Caco-2 (cell line): ENCODE measurements at regions not wholly inside any gene's neighbourhood (a gene's known extent, or its start where the extent isn't known, plus 50 kb on each side); places are given as distances from the start of the nearest gene placed in this dataset.

ENCODE experiments used
- BruUV-seq: library from RNA; stranded (reverse); fragments of 400-500 nt; replicated peaks from 2 replicates; lab custom pipeline; 2021; lab: Mats Ljungman, UMichigan
- CTCF ChIA-PET: fragments of 300-600 bp; sonication (Branson Sonifier 250); formaldehyde crosslinking; loops from one replicate; lab custom pipeline; 2022; ENCODE audit warnings: antibody characterized with exemption; lab: Charles Lee
- POLR2A ChIA-PET: fragments of 300-600 bp; sonication (Branson Sonifier 250); formaldehyde crosslinking; loops from one replicate; lab custom pipeline; 2022; ENCODE audit warnings: antibody characterized with exemption; lab: Charles Lee
- DNase-seq, 2 experiments: peaks; one replicate each; pipeline versions ENCODE4 v3.0.0 to v3.0.0-alpha.2; 2020 to 2022
- H3K27me3 ChIP-seq: replicated peaks from 2 replicates; pipeline ENCODE4 v1.6.0; 2011; ENCODE audit warnings: low read length; ENCODE audit not compliant: control insufficient read depth, insufficient read depth
- H3K36me3 ChIP-seq: 2 replicates; pipeline ENCODE4 v1.5.1; 2011; ENCODE audit warnings: low read length; ENCODE audit not compliant: control insufficient read depth, insufficient read depth
- H3K4me1 ChIP-seq: fragments of 250-450 bp; sonication (Bioruptor Pico); 2 replicates; pipeline ENCODE4 v1.5.1; 2020; ENCODE audit warnings: mild to moderate bottlenecking
- H3K4me3 ChIP-seq: 2 replicates; pipeline ENCODE4 v1.5.1; 2011; ENCODE audit warnings: low read depth, mild to moderate bottlenecking, control low read depth, low read length
- H3K9me3 ChIP-seq: fragments of 250-450 bp; sonication (Bioruptor Pico); 2 replicates; pipeline ENCODE4 v1.5.1; 2020; ENCODE audit warnings: mild to moderate bottlenecking, moderate library complexity
- H3K27ac Mint-ChIP-seq: one replicate; pipeline ENCODE4 v1.8.0; 2022; ENCODE audit warnings: mixed read lengths; ENCODE audit not compliant: unreplicated experiment
- H3K27me3 Mint-ChIP-seq: one replicate; pipeline ENCODE4 v1.8.0; 2022; ENCODE audit warnings: mixed read lengths; ENCODE audit not compliant: insufficient read depth, unreplicated experiment
- H3K36me3 Mint-ChIP-seq: one replicate; pipeline ENCODE4 v1.8.0; 2022; ENCODE audit warnings: mild to moderate bottlenecking, mixed read lengths; ENCODE audit not compliant: insufficient read depth, unreplicated experiment
- H3K4me1 Mint-ChIP-seq: one replicate; pipeline ENCODE4 v1.8.0; 2022; ENCODE audit warnings: low read depth, mixed read lengths; ENCODE audit not compliant: unreplicated experiment
- H3K4me3 Mint-ChIP-seq: one replicate; pipeline ENCODE4 v1.8.0; 2022; ENCODE audit warnings: mild to moderate bottlenecking, moderate library complexity, mixed read lengths; ENCODE audit not compliant: unreplicated experiment
- H3K9me3 Mint-ChIP-seq: one replicate; pipeline ENCODE4 v1.8.0; 2022; ENCODE audit warnings: mixed read lengths; ENCODE audit not compliant: unreplicated experiment
- intact Hi-C: fragments of 100-400 bp; cut with micrococcal nuclease; formaldehyde crosslinking; loops from one replicate; pipeline ENCODE4 v1.10.0; 2022; ENCODE audit not compliant: unreplicated experiment
- TF ChIP-seq, protein P1 (sequence below), 2 experiments: fragments of 200-600 bp in 1 of 2; IDR thresholded peaks; 1 replicate in 1 of 2; 2 replicates in 1 of 2; pipeline versions ENCODE4 v1.5.1 to v1.8.0; 2011 to 2022; ENCODE audit warnings: antibody characterized with exemption in 1 of 2, control low read depth in 1 of 2, inconsistent platforms in 1 of 2, low read depth in 1 of 2, low read length in 1 of 2, mild to moderate bottlenecking in 1 of 2, moderate library complexity in 1 of 2; ENCODE audit not compliant: insufficient read depth in 1 of 2, severe bottlenecking in 1 of 2, unreplicated experiment in 1 of 2

DNA sequence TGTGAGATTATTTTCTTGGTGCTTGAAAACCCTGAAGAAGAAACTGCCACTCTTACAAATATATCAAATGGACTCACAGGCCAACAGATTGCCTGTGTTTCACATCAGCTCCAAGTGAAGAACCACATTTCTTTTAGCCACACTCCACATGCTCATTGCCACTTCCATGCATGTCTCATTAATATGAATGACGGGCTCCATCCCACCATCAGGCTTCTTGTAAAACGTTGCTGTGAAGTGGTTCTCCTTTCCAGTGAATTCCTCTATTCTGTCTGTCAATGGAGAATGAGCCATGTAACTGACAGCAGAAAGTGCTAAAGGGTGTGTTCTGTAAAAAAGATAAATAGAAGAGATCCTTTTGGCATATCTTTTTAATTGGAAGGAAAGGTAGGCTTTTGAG is 188.2 kb upstream of the RMST start:
- POLR2A ChIA-PET, result no interaction called here
- Histone ChIP-seq H3K9me3 (no peaks in the 10 kb centered on the region), H3K4me3 (no peak overlapping the region), H3K36me3 (no peaks in the 10 kb centered on the region), H3K27me3 (no peaks in the 10 kb centered on the region), H3K4me1 (no peaks in the 10 kb centered on the region)
- intact Hi-C loops, result no loop called here
- TF ChIP-seq, protein P1, sequence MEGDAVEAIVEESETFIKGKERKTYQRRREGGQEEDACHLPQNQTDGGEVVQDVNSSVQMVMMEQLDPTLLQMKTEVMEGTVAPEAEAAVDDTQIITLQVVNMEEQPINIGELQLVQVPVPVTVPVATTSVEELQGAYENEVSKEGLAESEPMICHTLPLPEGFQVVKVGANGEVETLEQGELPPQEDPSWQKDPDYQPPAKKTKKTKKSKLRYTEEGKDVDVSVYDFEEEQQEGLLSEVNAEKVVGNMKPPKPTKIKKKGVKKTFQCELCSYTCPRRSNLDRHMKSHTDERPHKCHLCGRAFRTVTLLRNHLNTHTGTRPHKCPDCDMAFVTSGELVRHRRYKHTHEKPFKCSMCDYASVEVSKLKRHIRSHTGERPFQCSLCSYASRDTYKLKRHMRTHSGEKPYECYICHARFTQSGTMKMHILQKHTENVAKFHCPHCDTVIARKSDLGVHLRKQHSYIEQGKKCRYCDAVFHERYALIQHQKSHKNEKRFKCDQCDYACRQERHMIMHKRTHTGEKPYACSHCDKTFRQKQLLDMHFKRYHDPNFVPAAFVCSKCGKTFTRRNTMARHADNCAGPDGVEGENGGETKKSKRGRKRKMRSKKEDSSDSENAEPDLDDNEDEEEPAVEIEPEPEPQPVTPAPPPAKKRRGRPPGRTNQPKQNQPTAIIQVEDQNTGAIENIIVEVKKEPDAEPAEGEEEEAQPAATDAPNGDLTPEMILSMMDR (IDR thresholded peaks at IDR 0.05; ENCODE audit: insufficient read depth in 1 of 2, low read depth in 1 of 2, low read length in 1 of 2, severe bottlenecking in 1 of 2, unreplicated experiment in 1 of 2), result no peak
- DNase-seq, result no peak
- no peaks in the 10 kb centered on the region for H3K4me1 Mint-ChIP-seq
- no peak overlapping the region for H3K27ac Mint-ChIP-seq
- H3K4me3 Mint-ChIP-seq, result no peak overlapping the region
- H3K27me3 Mint-ChIP-seq, result no peaks in the 10 kb centered on the region
- no peaks in the 10 kb centered on the region for H3K9me3 Mint-ChIP-seq
- CTCF ChIA-PET, result no interaction called here
- no peaks in the 10 kb centered on the region for H3K36me3 Mint-ChIP-seq
- no TSS peak for BruUV-seq

DNA sequence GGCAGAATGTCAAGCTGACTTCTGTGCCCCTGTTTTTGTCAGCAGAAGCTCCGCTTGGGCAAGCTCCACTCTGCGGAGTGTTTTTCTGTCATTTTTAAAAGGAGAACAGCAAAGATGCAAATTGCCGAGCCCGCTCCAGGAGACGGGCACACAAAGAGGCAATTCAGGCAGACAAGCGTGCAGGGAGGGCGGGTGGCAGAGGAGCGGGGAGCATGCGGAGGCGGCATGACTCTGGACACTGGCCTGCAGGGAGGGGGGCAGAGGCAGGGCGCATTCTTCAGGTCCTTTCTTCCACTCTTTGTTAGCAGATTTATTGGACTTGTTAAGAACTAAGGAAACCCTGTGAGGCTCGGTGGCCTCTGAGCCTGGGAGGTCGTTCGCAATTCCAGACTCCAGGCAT is 187.3 kb upstream of the RMST start:
- Histone ChIP-seq H3K27me3 (no peaks in the 10 kb centered on the region), H3K36me3 (no peaks in the 10 kb centered on the region), H3K4me3 (no peak overlapping the region), H3K4me1 (no peaks in the 10 kb centered on the region), H3K9me3 (no peaks in the 10 kb centered on the region)
- no peaks in the 10 kb centered on the region for H3K9me3 Mint-ChIP-seq
- DNase-seq, result no peak
- ChIA-PET CTCF (no interaction called here), POLR2A (no interaction called here)
- intact Hi-C loops, result no loop called here
- TF ChIP-seq, protein P1 (IDR thresholded peaks at IDR 0.05; ENCODE audit: insufficient read depth in 1 of 2, low read depth in 1 of 2, low read length in 1 of 2, severe bottlenecking in 1 of 2, unreplicated experiment in 1 of 2), result no peak
- H3K4me3 Mint-ChIP-seq, result no peak overlapping the region
- no peaks in the 10 kb centered on the region for H3K4me1 Mint-ChIP-seq
- no peaks in the 10 kb centered on the region for H3K36me3 Mint-ChIP-seq
- H3K27me3 Mint-ChIP-seq, result no peaks in the 10 kb centered on the region
- no TSS peak for BruUV-seq
- no peak overlapping the region for H3K27ac Mint-ChIP-seq

DNA sequence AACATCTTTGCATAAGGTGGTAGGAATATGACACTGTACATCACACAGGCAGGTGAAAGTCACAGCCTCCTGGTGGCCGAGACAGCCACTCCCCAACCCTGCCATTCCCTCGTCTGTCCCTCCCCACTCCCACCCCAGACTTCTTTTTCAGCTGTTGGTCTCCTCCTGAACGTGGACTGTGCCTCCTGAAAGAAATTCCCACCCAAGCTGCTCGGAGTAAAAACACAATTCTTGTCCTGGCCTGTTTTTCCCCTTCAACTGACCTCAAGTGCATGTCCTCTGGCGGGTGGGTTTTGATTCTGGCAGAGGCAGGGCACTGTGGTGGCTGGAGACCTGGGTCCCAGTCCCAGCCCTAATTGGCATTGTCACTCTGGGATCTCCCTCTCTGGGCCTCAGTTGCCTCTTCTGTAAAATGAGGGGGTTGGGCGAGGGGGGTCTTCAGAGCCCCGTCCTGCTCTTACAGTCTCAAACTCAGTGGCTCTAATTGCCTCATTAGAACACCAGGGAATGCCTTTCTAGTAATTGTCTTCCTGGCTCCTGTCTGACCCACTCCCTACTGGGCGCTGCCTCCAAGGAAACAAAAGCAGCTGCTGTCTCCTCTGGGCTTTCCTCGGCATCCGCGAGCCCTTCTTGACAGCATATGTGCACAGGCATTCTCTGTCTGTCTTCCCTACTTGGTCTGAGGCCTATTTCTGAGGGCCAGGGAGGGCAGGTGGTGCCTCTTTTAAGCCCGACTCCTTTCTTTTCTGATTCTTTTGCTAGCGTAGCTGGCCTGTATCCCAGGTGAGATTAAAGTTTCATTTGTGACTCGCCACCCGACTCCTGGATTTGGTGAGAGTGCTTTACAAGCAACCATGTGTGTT is 186.6 kb upstream of the RMST start:
- no TSS peak for BruUV-seq

More for the DNA sequence above, 186.6 kb upstream of the RMST start:
- Histone ChIP-seq H3K4me1 (no peaks in the 10 kb centered on the region), H3K4me3 (no peak overlapping the region), H3K36me3 (no peaks in the 10 kb centered on the region), H3K27me3 (no peaks in the 10 kb centered on the region), H3K9me3 (no peaks in the 10 kb centered on the region)
- H3K4me1 Mint-ChIP-seq, result no peaks in the 10 kb centered on the region
- ChIA-PET POLR2A (no interaction called here), CTCF (no interaction called here)
- H3K36me3 Mint-ChIP-seq, result no peaks in the 10 kb centered on the region
- TF ChIP-seq, protein P1 (IDR thresholded peaks at IDR 0.05; ENCODE audit: insufficient read depth in 1 of 2, low read depth in 1 of 2, low read length in 1 of 2, severe bottlenecking in 1 of 2, unreplicated experiment in 1 of 2), result no peak
- H3K27me3 Mint-ChIP-seq, result no peaks in the 10 kb centered on the region
- no peak for DNase-seq
- no peak overlapping the region for H3K4me3 Mint-ChIP-seq
- H3K9me3 Mint-ChIP-seq, result no peaks in the 10 kb centered on the region
- intact Hi-C loops, result no loop called here
- H3K27ac Mint-ChIP-seq, result no peak overlapping the region
